ENCODE measurements at regions not wholly inside any gene's neighbourhood (a gene's known extent, or its start where the extent isn't known, plus 50 kb on each side); places are given as distances from the start of the nearest gene placed in this dataset.

DNA sequence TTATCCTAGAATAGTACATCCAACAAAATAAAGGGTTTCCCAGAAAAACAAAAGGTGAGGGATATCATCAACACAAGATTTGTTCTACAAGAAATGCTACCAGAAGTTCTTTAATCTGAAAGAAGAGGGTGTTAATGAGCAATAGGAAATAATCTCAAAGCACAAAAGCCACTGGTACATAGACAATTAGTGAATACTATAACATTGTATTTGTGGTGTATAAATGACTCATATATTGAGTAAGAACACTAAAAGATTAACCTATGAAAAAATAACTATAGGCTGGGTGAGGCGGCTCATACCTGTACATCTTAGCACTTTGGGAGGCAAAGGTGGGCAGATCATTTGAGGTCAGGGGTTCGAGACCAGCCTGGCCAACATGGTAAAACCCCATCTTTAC, 210.2 kb upstream of the SLITRK3 start:
- Histone ChIP-seq H3K27ac (no peak overlapping the region), H3K9me3 (peaks cover 0 to 4% (median 0%) of the 10 kb centered on the region in 11 donors), H3K27me3 (no peaks in the 10 kb centered on the region), H3K4me3 (no peak overlapping the region), H3K36me3 (no peaks in the 10 kb centered on the region), H3K4me1 (no peaks in the 10 kb centered on the region)
- intact Hi-C loops (cut with DNase I) = no loop called here
- no peak for TF ChIP-seq CTCF (IDR thresholded peaks at IDR 0.05)
- DNase-seq (no peak), ATAC-seq (no peak)
- 83 to 90% methylated on average over 2 of the region's 2 CpGs for WGBS, 2 donors

DNA sequence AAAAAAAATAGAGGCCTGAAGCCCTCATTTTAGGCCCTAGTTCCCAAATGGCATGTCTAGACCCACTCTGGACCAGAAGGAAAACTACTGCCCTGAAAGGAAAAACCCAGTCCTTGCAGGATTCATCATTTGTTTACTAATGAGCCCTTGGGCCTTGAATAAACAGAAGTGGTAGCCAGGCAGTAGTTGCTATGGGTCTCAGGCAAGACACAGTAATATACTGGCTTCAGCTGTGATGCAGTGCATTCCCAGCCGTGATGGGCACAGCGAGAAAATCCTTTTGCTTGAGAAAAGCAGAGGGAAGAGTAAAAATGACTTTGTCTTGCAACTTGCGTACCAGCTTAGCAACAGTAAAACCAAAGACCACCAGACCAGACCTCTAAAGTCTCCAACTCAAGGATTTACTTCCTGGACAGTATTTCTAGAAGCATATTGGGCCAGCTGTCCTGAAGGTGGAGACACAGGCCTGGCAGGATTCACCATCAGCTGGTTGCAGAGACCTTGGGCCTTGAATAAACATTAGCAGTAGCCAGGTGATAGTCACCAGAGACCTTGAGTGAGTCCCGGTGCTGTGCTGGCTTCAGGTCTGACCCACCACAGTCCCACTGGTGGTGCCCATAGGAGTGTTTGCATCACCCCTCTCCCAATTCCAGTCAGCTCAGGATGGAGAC, 208.3 kb upstream of the SLITRK3 start:
- H3K4me1 ChIP-seq = no peaks in the 10 kb centered on the region
- DNase-seq (no peak), ATAC-seq (no peak)
- no peaks in the 10 kb centered on the region for H3K27me3 ChIP-seq
- WGBS, 2 donors = 77 to 83% methylated on average over 4 of the region's 4 CpGs
- no peak overlapping the region for H3K27ac ChIP-seq
- H3K36me3 ChIP-seq = no peaks in the 10 kb centered on the region
- H3K4me3 ChIP-seq = no peak overlapping the region
- intact Hi-C loops (cut with DNase I) = no loop called here
- TF ChIP-seq CTCF (IDR thresholded peaks at IDR 0.05) = no peak
- peaks cover 0 to 4% (median 0%) of the 10 kb centered on the region in 11 donors for H3K9me3 ChIP-seq

GRCh38 chr3:165403666-165404065, 207.5 kb upstream of the SLITRK3 start:
- intact Hi-C loops (cut with DNase I) = no loop called here
- Histone ChIP-seq H3K4me3 (no peak overlapping the region), H3K9me3 (peaks cover 0 to 3% (median 0%) of the 10 kb centered on the region in 11 donors), H3K4me1 (no peaks in the 10 kb centered on the region), H3K27ac (no peak overlapping the region), H3K36me3 (no peaks in the 10 kb centered on the region), H3K27me3 (no peaks in the 10 kb centered on the region)
- whole genome bisulfite sequencing, 2 donors = 53 to 60% methylated on average over 4 of the region's 4 CpGs
- TF ChIP-seq CTCF (IDR thresholded peaks at IDR 0.05) = no peak
- ATAC-seq = no peak
- no peak for DNase-seq

- Histone ChIP-seq H3K4me3 (no peak overlapping the region), H3K27ac (no peak overlapping the region), H3K27me3 (no peaks in the 10 kb centered on the region), H3K4me1 (no peaks in the 10 kb centered on the region), H3K36me3 (no peaks in the 10 kb centered on the region), H3K9me3 (peaks cover 0 to 14% (median 0%) of the 10 kb centered on the region in 11 donors)
- DNase-seq = no peak
- intact Hi-C loops (cut with DNase I) = no loop called here
- ATAC-seq = no peak
- 79 to 86% methylated on average over 1 of the region's 1 CpG for WGBS, 2 donors
- no peak for TF ChIP-seq CTCF (IDR thresholded peaks at IDR 0.05)
These were observed 199.0 kb upstream of the SLITRK3 start for GRCh38 chr3:165395188-165395587.
